ENCODE measurements at regions not wholly inside any gene's neighbourhood (a gene's known extent, or its start where the extent isn't known, plus 50 kb on each side); places are given as distances from the start of the nearest gene placed in this dataset.
A peak's percentile ranks its signal among the peaks of the same experiment; 100 is the strongest.

DNA sequence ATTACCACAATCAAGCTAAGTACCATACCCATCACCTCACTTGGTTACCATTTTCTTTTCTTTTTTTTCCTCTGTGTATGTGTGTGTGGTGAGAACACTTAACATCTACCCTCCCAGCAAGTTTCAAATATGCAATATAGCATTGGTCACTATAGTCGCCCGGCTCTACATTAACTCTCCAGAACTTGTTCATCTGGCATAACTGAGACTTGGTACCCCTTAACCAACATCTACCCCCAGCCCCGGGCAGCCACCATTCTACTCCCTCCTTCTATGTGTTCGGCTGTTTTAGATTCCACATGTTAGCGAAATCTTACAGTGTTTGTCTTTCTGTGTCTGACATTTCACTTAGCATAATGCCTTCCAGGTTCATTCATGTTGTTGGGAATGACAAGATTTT, 89.0 kb upstream of the TOP1 start:
- DNase-seq, result no peak
- no peak overlapping the region for H3K27ac ChIP-seq
- no peaks in the 10 kb centered on the region for H3K36me3 ChIP-seq
- H3K9me3 ChIP-seq, result no peaks in the 10 kb centered on the region
- H3K27me3 ChIP-seq (replicated peaks in 1 of 7), result no peaks in the 10 kb centered on the region
- peaks cover 0 to 24% (median 10%) of the 10 kb centered on the region in 6 donors for H3K4me1 ChIP-seq
- no peak overlapping the region for H3K4me3 ChIP-seq
- intact Hi-C loops (cut with DNase I; ENCODE audit: low total_unique reads), result loop anchor here (10.0 kb wide), 1 partner anchor 1055 kb away; no protein-coding TSS in a partner anchor
- WGBS, 5 donors, result 94 to 98% (median 95%) methylated on average over 5 of the region's 5 CpGs
- TF ChIP-seq, protein P1, sequence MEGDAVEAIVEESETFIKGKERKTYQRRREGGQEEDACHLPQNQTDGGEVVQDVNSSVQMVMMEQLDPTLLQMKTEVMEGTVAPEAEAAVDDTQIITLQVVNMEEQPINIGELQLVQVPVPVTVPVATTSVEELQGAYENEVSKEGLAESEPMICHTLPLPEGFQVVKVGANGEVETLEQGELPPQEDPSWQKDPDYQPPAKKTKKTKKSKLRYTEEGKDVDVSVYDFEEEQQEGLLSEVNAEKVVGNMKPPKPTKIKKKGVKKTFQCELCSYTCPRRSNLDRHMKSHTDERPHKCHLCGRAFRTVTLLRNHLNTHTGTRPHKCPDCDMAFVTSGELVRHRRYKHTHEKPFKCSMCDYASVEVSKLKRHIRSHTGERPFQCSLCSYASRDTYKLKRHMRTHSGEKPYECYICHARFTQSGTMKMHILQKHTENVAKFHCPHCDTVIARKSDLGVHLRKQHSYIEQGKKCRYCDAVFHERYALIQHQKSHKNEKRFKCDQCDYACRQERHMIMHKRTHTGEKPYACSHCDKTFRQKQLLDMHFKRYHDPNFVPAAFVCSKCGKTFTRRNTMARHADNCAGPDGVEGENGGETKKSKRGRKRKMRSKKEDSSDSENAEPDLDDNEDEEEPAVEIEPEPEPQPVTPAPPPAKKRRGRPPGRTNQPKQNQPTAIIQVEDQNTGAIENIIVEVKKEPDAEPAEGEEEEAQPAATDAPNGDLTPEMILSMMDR (IDR thresholded peaks at IDR 0.05 in 8 of 11, conservative IDR thresholded peaks at IDR 0.05 in 3 of 11), result no peak
- TF ChIP-seq POLR2AphosphoS5 (IDR thresholded peaks at IDR 0.05) (no peak), POLR2A (IDR thresholded peaks at IDR 0.05) (no peak)

DNA sequence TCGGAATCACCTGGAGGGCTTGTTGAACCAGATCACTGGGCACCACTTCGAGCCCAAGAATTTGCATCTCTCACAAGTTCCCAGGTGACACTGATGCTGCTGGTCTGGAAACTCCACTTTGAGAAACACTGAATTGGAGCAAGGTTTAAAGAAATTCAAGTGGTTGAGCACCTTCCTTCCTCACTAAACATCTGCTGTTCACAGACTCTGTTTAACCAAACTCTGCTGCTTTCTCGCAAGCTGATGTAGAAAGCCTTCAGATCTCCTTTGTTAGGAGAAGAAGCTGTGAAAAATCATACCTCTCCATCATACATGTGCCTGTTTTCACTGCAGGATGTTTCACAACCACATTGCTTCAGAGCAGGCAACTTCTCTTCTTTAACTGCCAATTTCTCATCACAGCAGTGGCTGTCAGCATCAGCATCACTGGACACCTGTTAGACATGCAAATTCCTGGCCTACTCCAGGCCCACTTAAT, 87.5 kb upstream of the TOP1 start:
- no peak for DNase-seq
- 49 to 66% (median 59%) methylated on average over 3 of the region's 3 CpGs for WGBS, 5 donors

DNA sequence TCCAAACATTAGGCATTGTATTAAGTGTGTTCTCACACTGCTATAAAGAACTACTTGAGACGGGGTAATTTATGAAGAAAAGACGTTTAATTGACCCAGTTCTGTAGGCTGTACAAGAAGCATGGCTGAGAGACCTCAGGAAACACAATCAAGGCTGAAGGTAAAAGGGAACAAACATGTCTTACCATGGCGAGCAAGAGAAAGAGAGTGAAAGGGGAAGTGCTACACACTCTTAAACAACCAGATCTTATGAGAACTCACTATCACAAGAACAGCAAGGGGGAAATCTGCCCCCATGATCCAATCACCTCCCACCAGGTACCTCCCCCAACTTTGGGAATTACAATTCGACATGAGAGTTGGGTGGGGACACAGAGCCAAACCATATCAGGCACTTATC, 86.6 kb upstream of the TOP1 start:
- peaks cover 0 to 27% (median 10%) of the 10 kb centered on the region in 6 donors for H3K4me1 ChIP-seq
- intact Hi-C loops (cut with DNase I; ENCODE audit: low total_unique reads), result loop anchor here (10.0 kb wide), 1 partner anchor 1057 kb away; no protein-coding TSS in a partner anchor
- DNase-seq, result no peak
- no peaks in the 10 kb centered on the region for H3K36me3 ChIP-seq
- TF ChIP-seq POLR2A (IDR thresholded peaks at IDR 0.05) (no peak), POLR2AphosphoS5 (IDR thresholded peaks at IDR 0.05) (no peak)
- TF ChIP-seq, protein P1 (IDR thresholded peaks at IDR 0.05 in 8 of 11, conservative IDR thresholded peaks at IDR 0.05 in 3 of 11), result no peak
- peak overlapping the region in 6 of 8 donors; percentile 29 to 71 (median 54) for H3K27ac ChIP-seq
- 38 to 59% (median 40%) methylated on average over 4 of the region's 4 CpGs for WGBS, 5 donors
- H3K9me3 ChIP-seq, result no peaks in the 10 kb centered on the region
- H3K4me3 ChIP-seq, result peak overlapping the region in 1 of 8 donors; percentile 23
- H3K27me3 ChIP-seq (replicated peaks in 1 of 7), result no peaks in the 10 kb centered on the region

More for the DNA sequence above, 87.5 kb upstream of the TOP1 start:
- no peak for TF ChIP-seq POLR2A (IDR thresholded peaks at IDR 0.05)
- TF ChIP-seq POLR2AphosphoS5 (IDR thresholded peaks at IDR 0.05), result no peak
- TF ChIP-seq, protein P1 (IDR thresholded peaks at IDR 0.05 in 8 of 11, conservative IDR thresholded peaks at IDR 0.05 in 3 of 11), result no peak
- H3K4me1 ChIP-seq, result peaks cover 0 to 27% (median 10%) of the 10 kb centered on the region in 6 donors
- intact Hi-C loops (cut with DNase I; ENCODE audit: low total_unique reads), result loop anchor here (10.0 kb wide), 1 partner anchor 1056 kb away; no protein-coding TSS in a partner anchor
- peak overlapping the region in 7 of 8 donors; percentile 16 to 71 (median 54) for H3K27ac ChIP-seq
- H3K36me3 ChIP-seq, result no peaks in the 10 kb centered on the region
- no peaks in the 10 kb centered on the region for H3K9me3 ChIP-seq
- peak overlapping the region in 1 of 8 donors; percentile 23 for H3K4me3 ChIP-seq
- no peaks in the 10 kb centered on the region for H3K27me3 ChIP-seq (replicated peaks in 1 of 7)

DNA sequence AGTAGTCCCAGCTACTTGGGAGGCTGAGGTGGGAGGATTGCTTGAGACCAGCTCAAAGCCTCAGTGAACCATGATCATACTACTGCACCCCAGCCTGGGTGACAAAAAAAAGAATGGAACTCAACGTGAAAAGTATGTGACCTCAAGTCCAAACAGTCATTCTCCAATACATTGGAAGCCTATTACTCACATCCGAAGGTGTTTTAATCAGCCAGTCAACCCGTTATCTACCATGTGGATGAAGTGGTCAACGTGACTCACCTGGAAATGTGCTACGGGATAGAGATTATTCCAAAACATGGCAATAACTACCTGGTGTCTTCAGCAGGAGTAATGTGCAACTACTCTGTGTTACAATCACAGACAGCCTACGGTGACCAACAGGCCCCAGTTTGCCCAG, 85.8 kb upstream of the TOP1 start:
- intact Hi-C loops (cut with DNase I; ENCODE audit: low total_unique reads), result loop anchor here (10.0 kb wide), 1 partner anchor 1058 kb away; no protein-coding TSS in a partner anchor
- TF ChIP-seq, protein P1 (IDR thresholded peaks at IDR 0.05 in 8 of 11, conservative IDR thresholded peaks at IDR 0.05 in 3 of 11), result no peak
- TF ChIP-seq POLR2AphosphoS5 (IDR thresholded peaks at IDR 0.05) (no peak), POLR2A (IDR thresholded peaks at IDR 0.05) (no peak)
- peak overlapping the region in 1 of 8 donors; percentile 71 for H3K27ac ChIP-seq
- H3K9me3 ChIP-seq, result no peaks in the 10 kb centered on the region
- whole genome bisulfite sequencing, 5 donors, result 89 to 97% (median 94%) methylated on average over 6 of the region's 6 CpGs
- no peak overlapping the region for H3K4me3 ChIP-seq
- DNase-seq, result no peak
- H3K4me1 ChIP-seq, result peaks cover 0 to 27% (median 10%) of the 10 kb centered on the region in 6 donors
- no peaks in the 10 kb centered on the region for H3K27me3 ChIP-seq (replicated peaks in 1 of 7)
- no peaks in the 10 kb centered on the region for H3K36me3 ChIP-seq

All from spleen (tissue), 11 donors.